NCI-H748 treated with DMSO at 0.1 percent for 48 hours (cell line): ENCODE measurements at regions not wholly inside any gene's neighbourhood (a gene's known extent, or its start where the extent isn't known, plus 50 kb on each side); places are given as distances from the start of the nearest gene placed in this dataset.
A peak's percentile ranks its signal among the peaks of the same experiment; 100 is the strongest.

Source experiments
- DNase-seq: peaks from one replicate; lab custom pipeline; 2025; lab: John Stamatoyannopoulos, UW

DNA sequence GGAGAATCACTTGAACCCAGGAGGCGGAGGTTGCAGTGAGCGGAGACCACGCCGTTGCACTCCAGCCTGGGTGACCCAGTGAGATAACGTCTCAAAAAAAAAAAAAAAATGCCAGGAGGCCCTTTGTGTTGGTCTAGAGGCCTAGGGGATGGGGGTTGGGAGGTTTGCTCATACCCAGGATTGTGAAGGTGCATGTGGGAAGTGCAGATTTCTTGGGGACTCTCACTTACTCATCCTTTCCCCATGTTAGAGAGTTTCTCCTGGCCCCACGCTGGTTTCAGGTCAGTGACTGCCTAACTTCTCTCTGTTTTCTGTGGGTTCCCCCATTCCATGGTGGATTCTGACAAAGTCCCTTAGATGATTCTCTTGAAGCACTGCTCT lies 471.5 kb upstream of the CNTNAP2 start:
- DNase-seq = no peak

DNA sequence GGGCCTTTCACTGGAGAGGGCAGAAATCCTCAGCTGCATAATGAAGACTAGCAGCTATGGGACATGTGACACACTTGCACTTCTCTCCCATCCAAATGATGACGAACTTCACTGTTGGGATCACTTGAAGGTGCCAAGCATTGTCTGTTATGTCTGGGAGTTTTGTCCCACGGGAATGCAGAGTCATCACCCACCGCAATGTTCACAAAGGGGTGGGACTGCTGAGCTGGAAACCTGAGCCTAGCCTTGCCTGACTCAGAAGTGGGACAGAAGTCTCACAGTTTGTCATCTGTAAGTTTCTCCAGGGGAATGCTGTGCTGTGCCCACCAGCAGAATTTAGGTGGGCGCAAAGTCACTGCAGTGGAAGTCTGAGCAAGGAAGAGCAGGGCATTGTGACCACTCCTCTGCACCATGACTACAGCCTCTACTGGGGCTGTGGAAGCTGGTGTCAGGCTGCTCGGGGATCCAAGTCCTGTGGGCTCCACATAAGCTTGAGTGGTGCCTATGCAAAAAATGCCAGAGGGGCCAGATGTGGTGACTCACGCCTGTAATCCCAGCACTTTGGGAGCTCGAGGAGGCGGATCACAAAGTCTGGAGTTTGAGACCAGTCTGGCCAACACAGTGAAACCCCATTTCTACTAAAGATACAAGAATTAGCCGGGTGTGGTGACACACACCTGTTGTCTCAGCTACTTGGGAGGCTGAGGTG lies 472.0 kb upstream of the CNTNAP2 start:
- DNase-seq = no peak

DNA sequence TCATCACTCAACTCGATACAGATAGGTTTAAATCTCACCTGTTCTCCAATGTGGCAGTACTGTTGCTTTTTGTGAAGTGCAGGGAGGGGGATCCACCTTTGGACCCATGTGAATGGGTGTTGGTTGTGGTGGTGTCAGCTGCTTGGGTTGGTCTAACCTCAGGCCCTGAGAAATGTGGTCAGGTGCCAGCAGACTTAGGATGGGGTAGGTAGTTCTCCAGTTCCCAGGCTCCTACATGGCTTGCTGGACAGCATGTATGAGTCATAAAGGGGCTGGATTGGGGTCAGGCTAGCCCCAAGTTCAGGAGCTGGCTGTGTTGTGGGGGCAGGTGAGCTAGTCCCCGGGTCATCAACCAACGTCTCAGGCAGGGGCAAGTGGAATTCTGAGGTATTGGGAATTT lies 472.6 kb upstream of the CNTNAP2 start:
- DNase-seq = no peak

DNA sequence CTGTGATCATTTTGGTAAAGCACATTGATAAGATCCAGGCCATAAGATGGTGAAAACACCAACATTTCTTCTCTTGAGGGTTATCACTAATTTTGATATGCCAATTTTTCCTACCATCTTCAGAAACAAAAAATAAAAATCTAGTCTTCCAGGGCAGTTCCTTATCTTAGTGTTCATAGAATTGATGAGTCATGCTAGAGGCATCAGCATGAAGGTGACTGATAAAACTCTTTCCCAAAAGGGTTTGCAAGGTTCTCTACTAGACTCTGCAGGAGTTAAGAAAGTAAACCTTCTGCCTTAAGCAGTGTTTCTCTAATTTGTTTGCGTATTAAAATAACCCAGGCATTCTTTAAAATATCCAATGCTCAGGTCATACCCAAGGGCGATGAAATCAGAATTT lies 483.1 kb upstream of the CNTNAP2 start:
- DNase-seq = no peak

DNA sequence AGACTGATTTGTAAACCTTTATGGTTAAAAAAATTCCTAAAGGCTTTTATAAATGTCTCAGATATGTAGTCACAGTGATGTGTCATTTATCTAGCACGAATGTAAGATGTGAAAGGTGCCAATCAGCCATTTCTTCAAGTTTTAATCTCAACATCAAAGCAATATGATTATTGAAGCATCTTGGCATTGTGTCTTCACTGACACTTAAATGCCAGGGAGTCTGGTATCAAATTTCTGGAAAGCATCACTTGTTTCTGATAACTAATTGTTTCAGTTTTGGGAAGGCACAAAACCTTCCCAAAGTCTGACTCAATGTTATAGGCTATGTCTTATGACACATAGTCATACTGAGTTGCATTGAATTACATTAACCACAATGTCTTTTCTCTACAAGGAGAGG lies 492.0 kb upstream of the CNTNAP2 start:
- no peak for DNase-seq

DNA sequence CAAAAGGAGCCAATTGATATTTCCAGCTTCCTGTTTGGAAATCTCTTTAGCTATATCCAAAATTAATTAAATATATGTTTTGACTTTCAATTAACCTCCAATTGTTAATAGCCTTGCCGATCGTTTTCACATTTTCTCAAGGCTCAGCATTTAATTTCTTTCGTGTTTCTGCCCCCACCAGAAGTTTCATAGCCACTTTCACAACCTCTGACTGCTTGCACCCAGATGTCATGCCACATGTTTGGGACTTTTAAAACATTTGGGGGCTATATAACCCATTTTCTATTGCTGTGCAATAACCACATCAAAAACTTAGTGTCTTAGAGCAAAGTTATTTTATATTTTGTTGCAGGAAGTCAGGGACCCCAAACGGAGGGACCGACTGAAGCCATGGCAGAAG lies 510.6 kb upstream of the CNTNAP2 start:
- no peak for DNase-seq

DNA sequence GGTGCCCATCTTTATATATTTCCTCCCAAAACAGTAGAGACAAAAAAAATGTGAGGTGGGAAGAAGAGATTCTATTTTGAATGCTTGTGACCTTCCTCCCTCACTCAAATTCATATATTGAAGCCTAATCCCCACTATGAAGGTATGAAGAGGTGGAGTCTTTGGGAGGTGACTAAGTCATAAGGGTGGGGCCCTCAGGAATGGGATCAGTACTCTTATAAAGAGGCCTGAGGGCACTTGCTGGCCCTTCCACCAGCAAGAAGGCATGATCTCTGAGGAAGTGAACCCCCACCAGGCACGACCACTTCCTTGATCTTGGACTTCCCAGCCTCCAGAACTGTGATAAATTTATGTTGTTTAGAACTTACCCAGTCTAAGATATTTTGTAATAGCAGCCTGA lies 517.2 kb upstream of the CNTNAP2 start:
- DNase-seq = no peak

DNA sequence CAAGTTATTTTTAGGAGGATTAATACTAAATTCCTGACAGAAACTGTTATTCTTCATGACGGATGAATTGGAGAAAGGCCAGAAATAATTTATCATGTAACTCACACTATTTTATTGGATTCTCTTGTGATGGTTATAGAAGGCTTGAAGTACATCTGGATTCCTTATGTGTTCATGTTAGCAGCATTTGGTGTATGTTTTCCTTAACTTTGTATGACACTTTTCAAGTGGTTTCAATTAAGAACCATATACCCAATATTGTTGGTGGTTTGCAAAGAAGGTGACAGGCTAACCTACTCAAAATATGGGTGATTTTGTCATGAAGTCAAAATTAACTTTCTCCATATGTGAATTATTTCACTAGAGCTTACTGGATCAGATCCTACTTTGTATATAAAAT lies 532.2 kb upstream of the CNTNAP2 start:
- no peak for DNase-seq

DNA sequence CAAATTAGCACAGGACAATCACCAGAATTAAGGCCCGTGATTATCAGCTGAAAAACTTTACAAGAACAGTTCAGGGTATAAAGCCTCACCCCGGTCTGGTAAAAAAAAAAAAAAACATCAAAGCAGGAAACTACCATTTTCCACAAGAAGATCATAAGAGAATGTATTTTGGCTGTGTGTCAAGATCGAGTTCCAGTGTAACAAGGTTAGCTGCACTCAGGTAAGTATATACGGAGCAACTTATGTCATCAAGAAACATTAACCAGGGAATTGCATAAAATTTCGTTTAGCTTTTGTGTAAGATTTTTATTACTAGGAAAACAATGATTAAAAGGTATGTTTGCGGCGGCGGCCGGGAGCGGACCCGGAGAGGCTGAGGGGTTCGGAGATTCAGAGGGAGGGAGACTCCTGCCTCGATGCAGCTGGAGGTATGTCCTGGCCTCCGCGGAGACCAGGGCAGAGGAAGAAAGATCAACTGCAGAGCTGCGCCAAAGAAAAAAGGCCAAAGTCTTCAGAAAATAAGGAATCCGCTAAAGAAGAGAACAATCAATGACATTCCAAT lies 533.8 kb upstream of the CNTNAP2 start:
- DNase-seq = no peak

DNA sequence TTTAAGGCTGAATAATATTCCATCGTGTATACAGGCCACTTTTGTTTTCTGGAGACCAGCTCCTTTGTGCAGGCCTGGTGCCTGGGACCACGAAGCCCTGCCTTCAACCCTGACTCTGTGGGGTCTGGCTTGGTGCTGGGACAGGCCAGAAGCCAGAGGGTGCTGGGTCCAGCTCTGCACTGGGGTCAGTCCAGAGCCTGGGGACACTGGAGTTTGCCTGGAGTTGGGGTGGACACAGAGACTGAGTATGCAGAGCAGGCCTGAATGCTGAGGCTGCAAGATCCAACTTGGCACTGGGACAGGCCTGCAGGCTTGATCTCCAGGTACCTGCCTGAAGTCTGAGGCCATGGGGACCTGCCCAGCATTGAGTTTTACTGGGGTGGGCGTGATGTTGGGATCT lies 558.8 kb upstream of the CNTNAP2 start:
- no peak for DNase-seq

DNA sequence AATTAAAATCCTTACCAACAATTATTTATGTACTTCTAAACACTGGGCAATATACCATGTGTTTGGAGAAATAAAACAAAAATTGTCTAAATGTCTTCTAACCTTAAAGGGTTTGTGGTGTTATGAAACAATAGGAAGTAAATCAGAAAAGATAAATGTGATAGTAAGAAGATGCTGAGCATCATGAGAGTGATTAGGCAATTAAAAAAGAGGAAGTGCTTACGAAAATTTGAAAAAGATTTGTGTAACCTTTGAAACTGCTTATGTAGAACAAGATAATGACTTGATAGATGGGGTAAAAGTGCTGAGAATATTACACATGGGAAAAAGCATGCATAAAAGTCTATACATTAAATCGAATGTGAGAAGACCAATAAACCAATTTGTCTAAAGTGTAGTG lies 573.4 kb upstream of the CNTNAP2 start:
- DNase-seq = no peak

DNA sequence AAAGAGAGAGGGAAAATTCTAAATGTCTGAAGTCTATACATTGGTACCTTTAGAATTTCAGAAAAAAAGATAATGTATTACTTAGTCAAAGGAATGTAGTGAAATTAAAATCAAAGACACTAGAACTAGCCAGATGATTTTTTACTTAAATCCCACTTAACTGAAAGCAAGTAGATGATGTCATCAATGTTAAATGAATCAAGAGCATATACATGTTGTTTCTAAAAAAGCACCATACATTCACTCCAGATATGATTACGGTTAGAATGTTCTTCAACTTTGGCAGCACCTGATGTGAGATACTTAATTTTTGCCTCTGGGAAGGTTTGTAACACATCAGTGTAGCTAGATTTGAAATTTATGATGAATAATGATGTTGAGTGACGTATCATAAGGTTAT lies 576.7 kb upstream of the CNTNAP2 start:
- no peak for DNase-seq

DNA sequence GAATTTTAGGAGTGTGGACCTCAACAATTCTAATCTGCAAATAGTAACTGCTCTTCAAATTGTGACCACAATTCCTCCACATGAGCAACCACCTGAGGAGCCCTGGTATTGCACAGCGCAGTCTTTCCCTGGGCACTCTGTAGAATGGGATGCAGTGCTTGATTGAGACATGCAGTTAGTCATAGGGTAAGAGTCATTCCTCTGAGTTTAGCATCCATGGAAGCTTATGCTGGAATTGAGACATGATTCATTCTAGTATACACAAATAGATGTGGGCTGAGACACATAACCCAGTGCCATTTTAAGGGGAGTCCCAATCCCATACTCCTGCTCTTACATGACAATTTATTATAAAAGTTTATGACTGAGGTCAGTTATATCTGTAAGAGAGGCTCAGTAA lies 582.3 kb upstream of the CNTNAP2 start:
- no peak for DNase-seq

DNA sequence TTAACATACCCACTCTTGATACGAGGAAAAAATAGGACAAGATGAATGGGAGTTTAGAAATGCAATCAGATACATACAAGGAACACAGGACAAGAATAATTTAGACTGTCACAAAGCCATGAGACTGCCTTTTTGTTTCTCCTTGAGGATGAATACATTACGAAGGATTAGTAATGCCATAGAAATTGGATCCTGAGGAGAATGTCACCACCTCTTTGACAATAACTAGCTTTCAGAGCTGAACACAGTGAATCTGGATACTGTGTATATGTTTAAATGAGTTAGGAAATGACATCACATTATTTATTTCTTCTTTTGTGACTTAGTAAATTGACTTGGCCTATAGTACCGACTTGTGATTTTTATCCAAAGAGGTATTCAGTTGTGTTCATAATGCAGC lies 596.3 kb upstream of the CNTNAP2 start:
- no peak for DNase-seq

DNA sequence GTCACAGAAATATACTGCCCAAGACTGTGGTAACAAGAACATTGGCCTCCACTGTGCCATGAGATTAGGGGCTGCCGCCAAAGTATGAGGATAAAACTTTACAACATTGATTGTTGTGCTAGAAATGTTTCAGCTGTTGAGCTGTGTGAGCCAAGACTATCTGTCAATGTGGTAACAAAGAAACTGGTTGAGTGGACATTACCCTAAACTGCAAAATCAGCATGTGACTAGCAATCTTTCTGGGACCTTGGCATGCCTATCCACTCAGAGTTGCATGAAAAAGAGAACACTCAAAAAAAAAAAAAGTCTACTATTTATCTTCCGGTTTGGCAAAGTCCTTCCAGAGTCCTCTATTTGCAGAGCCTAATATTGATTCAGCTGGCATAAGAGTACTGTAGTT lies 605.6 kb upstream of the CNTNAP2 start:
- DNase-seq = peak; percentile 21

DNA sequence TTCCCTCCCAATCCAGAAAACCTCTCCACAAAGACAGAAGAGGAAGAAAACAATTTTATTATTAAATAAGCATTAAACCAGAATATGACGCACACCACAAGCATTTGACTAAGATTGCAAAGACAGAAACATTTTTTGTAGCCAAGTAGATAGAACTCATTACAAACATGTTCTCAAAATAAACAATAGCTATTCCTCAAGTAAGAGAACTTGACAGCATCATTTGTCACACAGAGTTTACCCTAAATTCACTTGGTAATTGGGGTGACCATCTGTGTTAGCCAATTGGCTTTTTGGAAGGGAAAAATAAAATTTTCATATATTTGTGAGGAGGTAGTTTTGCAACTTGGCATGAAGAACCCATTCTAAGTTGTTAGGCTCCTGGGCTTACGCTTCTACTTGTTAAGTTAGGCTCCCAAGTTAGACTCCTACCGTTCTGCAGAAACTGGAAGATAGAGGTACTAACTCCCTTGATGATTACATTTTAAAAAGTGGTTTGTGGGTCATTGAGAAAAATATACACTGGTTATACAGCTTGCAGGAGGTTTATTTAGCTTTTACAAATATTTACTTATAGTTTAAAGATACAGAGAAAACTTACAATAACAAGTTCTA lies 618.6 kb upstream of the CNTNAP2 start:
- DNase-seq = no peak

DNA sequence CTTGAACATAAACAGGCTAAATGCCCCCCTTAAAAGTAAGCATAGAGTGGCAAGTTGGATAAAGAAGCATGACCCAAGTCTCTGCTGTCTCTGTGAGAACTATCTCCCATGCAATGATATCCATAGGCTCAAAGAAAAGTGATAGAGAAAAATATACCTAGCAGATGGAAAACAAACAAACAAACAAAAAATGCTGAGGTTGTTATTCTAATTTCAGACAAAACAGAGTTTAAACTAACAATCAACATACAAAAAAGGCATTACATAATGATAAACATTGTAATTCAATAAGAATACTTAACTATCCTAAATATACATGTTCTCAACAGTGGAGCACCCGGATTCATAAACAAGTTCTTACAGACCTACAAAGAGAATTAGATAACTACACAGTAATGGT lies 626.2 kb upstream of the CNTNAP2 start:
- DNase-seq = no peak

DNA sequence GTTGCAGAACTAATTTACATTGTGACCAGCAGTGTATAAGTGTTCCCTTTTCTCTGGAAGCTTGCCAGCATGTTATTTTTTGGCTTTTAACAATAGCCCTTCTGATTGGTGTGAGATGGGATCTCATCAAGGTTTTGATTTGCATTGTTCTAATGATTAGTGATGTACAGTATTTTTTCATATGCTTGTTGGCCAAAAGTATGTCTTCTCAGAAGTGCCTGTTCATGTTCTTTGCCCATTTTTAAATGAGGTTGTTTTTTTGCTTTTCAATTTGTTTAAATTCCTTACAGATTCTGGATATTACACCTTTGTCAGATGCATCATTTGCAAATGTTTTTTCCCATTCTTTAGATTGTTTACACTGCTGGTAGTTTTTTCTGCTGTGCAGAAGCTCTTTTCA lies 627.0 kb upstream of the CNTNAP2 start:
- no peak for DNase-seq

DNA sequence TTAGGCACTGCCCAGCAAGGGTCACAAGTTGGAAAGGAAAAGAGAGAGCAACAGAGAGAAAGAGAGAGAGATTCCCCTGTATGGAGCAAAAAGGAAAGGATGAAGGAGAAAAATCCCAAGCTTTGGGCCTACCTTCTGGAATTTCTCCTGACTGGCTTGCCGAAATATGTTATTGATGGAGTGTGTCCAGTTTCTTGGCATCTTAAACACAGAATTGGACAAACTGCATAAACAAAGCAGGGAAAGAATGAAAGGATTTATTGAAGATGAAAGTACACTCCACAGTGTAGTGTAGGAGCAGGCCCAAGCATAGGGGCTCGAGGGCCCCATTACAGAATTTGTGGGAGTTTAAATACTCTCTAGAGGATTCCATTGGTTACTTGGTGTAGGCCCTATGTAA lies 627.8 kb upstream of the CNTNAP2 start:
- DNase-seq = no peak

DNA sequence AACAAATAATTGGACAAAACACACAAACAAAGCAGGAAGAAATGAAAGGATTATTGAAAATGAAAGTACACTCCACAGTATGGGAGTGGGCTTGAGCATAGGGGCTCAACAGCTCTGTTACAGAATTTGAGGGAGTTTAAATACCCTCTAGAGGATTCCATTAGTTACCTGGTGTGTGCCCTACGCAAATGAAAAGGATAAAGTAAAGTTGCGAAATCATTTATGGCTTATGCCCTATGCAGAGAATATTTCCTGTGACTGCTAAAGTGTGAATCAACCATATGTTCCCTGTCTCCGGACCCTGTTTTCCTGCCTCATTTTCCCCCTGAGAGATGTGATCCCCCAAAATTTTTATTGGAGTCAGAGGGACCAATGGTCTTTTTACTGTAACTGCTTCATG lies 634.6 kb upstream of the CNTNAP2 start:
- DNase-seq = no peak

DNA sequence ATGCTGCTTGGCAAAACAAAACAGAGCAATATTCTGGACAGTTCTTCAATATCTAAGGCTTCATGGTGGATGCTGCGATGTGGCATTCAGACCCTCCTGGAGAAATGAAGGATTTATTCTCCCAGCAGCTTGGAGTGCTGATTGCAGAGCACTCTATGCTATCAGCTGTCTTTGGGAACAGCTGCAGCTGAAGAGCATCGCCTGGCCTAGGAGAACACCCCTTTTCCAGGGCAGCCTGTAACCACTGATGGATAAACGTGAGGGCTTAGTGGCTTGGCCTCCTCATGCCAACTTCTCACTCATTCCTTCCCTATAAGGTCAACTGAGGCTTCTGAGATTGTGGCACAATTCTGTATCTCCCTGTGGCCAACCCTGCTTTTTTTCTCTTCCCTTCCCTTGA lies 638.1 kb upstream of the CNTNAP2 start:
- DNase-seq = no peak

DNA sequence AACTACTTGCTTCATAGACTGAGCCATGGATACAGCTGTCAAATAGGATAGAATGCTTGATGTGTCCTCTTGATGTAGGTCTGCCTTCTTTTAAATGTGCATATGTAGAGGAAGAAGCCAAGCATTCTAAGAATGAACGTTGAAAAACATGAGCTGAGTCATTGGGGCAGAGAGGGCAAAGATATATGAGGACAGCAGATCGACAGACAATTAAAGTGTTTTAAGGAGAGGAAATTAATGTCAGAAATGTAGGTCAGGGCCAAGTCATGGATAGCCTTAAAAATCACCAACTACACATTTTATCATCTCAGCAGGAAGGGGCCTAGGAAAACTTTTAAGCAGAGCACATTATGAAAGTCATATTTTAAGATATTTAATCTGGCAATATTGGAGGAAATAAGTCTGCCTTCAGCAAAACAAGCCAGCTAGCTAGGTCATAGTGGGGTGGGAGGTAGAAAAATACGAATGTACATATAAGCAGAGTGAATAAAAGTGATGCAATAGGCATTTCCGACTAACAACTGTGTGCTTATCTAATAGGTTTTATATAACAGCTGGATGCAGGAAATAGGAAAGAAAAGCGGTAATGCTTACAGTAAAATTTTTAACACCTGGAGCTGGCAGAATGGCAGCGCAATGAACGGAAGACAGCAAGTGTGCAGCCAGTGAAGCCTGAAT lies 638.3 kb upstream of the TPK1 start:
- no peak for DNase-seq

DNA sequence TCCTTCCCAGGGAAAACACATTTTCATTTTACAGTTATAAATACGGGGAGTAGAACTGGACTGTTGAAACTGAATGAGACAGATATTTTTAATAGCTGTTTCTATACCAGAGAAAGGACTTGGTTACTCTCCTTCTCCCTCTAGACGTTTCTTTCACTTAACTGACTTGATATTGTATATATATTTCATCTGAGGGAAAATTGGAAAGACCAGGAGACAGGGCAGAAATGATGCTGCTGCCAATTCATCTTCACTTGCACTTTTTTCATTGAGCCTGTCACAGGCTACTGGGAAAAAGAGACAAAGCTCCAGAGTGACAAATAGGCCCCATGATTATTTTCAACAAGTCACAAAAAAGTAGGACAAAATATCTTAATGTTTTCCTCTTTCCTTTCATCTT lies 636.0 kb upstream of the TPK1 start:
- DNase-seq = no peak
